Left ventricle myocardium inferior (tissue), 1 donor: ENCODE measurements at regions not wholly inside any gene's neighbourhood (a gene's known extent, or its start where the extent isn't known, plus 50 kb on each side); places are given as distances from the start of the nearest gene placed in this dataset.
"Not testable (repeated sequence)": the region's sequence is repeated elsewhere in the genome, so short reads cannot be mapped to it uniquely, and the experiment has no call there.

Source experiments
- DNase-seq: peaks from one replicate; pipeline ENCODE4 v3.0.0-alpha.2; 2020
- H3K27ac ChIP-seq: fragments of 200-600 bp; replicated peaks from 2 replicates; pipeline ENCODE4 v1.8.0; 2021
- H3K27me3 ChIP-seq: fragments of 200-600 bp; 2 replicates; pipeline ENCODE4 v1.8.0; 2021; ENCODE audit warnings: low read depth
- H3K36me3 ChIP-seq: fragments of 200-600 bp; 2 replicates; pipeline ENCODE4 v1.8.0; 2021
- H3K4me1 ChIP-seq: fragments of 200-600 bp; 2 replicates; pipeline ENCODE4 v1.8.0; 2021
- H3K4me3 ChIP-seq: fragments of 200-600 bp; 2 replicates; pipeline ENCODE4 v1.8.0; 2021; ENCODE audit warnings: mild to moderate bottlenecking, moderate library complexity
- H3K9me3 ChIP-seq: fragments of 200-600 bp; replicated peaks from 2 replicates; pipeline ENCODE4 v1.8.0; 2021
- CTCF ChIP-seq: fragments of 200-600 bp; IDR thresholded peaks from 2 replicates; pipeline ENCODE4 v1.8.0; 2021; ENCODE audit warnings: antibody characterized with exemption, mild to moderate bottlenecking, borderline replicate concordance
- intact Hi-C: fragments of 100-400 bp; cut with micrococcal nuclease; formaldehyde crosslinking; loops from one replicate; pipeline ENCODE4 v1.11.0; 2022
- donor health status: DM: no; HTN: yes; CAD: no; lungs with severe emphysema.

DNA sequence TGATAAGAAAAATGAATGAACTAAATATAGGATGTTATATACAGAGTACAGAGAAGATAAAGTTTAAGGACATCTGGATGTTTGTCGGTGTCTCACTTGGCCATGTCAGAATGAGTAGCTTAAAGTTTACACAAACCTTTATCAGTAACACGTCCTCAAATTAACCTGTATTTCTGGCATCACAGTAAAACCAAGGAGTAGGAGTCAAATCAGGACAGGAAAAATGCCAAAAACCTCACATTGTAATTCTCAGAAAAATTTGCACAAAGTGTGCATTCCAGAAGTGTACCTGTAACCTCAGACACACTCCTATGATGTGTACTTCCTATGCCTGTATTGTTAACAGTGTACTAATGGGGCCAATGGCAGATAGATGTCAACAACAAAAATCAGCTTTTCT is 139.3 kb downstream of the SMC2 start:
- no peak for DNase-seq
- Histone ChIP-seq H3K9me3 (peaks cover 2% of the 10 kb centered on the region), H3K27ac (no peak overlapping the region), H3K4me1 (no peaks in the 10 kb centered on the region), H3K36me3 (no peaks in the 10 kb centered on the region), H3K27me3 (no peaks in the 10 kb centered on the region), H3K4me3 (no peak overlapping the region)
- TF ChIP-seq CTCF, result no peak
- intact Hi-C loops, result no loop called here

DNA sequence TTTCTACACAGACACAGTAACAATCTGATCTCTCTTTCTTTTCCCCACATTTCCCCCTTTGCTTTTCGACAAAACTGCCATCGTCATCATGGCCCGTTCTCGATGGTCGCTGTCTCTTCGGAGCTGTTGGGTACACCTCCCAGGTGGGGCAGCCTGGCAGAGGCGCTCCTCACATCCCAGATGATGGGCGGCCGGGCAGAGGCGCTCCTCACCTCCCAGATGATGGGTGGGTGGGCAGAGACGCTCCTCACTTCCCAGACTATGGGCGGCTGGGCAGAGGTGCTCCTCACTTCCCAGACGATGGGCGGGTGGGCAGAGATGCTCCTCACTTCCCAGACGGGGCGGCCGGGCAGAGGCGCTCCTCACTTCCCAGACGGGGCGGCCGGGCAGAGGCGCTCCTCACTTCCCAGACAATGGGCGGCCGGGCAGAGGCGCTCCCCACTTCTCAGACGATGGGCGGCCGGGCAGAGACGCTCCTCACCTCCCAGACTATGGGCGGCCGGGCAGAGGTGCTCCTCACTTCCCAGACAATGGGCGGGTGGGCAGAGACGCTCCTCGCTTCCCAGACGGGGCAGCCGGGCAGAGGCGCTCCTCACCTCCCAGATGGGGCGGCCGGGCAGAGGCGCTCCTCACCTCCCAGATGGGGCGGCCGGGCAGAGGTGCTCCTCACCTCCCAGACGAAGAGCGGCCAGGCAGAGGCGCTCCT is 140.7 kb downstream of the SMC2 start:
- H3K4me1 ChIP-seq, H3K4me3 ChIP-seq, H3K27ac ChIP-seq, H3K9me3 ChIP-seq, intact Hi-C loops, DNase-seq, H3K36me3 ChIP-seq, H3K27me3 ChIP-seq: not testable (repeated sequence)

- DNase-seq, intact Hi-C loops: not testable (repeated sequence)
Observed at GRCh38 chr9:104235347-104236120, 141.4 kb downstream of the SMC2 start.

GRCh38 chr9:104238668-104239067 is 144.6 kb downstream of the SMC2 start:
- intact Hi-C loops, result no loop called here
- Histone ChIP-seq H3K27me3 (no peaks in the 10 kb centered on the region), H3K9me3 (no peaks in the 10 kb centered on the region), H3K27ac (no peak overlapping the region), H3K4me1 (no peaks in the 10 kb centered on the region), H3K36me3 (no peaks in the 10 kb centered on the region), H3K4me3 (no peak overlapping the region)
- no peak for TF ChIP-seq CTCF
- DNase-seq, result no peak

More at GRCh38 chr9:104235347-104236120, 141.4 kb downstream of the SMC2 start:
- not testable (repeated sequence) for H3K36me3 ChIP-seq, H3K4me1 ChIP-seq, H3K4me3 ChIP-seq, H3K27ac ChIP-seq, H3K9me3 ChIP-seq, H3K27me3 ChIP-seq

GRCh38 chr9:104240890-104241289 is 146.8 kb downstream of the SMC2 start:
- H3K27me3 ChIP-seq, result no peaks in the 10 kb centered on the region
- no peaks in the 10 kb centered on the region for H3K36me3 ChIP-seq
- no peaks in the 10 kb centered on the region for H3K9me3 ChIP-seq
- H3K4me3 ChIP-seq, result no peak overlapping the region
- no peaks in the 10 kb centered on the region for H3K4me1 ChIP-seq
- intact Hi-C loops, result no loop called here
- no peak for DNase-seq
- TF ChIP-seq CTCF, result no peak
- no peak overlapping the region for H3K27ac ChIP-seq

GRCh38 chr9:104245925-104246324 is 151.8 kb downstream of the SMC2 start:
- Histone ChIP-seq H3K9me3 (no peaks in the 10 kb centered on the region), H3K4me1 (no peaks in the 10 kb centered on the region), H3K36me3 (no peaks in the 10 kb centered on the region), H3K27me3 (no peaks in the 10 kb centered on the region), H3K4me3 (no peak overlapping the region), H3K27ac (no peak overlapping the region)
- no peak for TF ChIP-seq CTCF
- intact Hi-C loops, result no loop called here
- no peak for DNase-seq
